Transverse colon (tissue), 3 donors: ENCODE measurements at regions not wholly inside any gene's neighbourhood (a gene's known extent, or its start where the extent isn't known, plus 50 kb on each side); places are given as distances from the start of the nearest gene placed in this dataset.

ENCODE experiments used
- CTCF ChIP-seq, 5 experiments: fragments of 200-600 bp in 3 of 5; fragments of 450-650 bp in 2 of 5; sonication (generic) in 3 of 5; IDR thresholded peaks; 1 replicate in 2 of 5; 2 replicates in 3 of 5; pipeline ENCODE4 v1.5.1; 2016 to 2017; ENCODE audit warnings: antibody characterized with exemption in 5 of 5, inconsistent platforms in 3 of 5, mild to moderate bottlenecking in 2 of 5, moderate library complexity in 1 of 5
- EP300 ChIP-seq: sonication (generic); formaldehyde crosslinking; IDR thresholded peaks from one replicate; pipeline ENCODE4 v1.6.1; 2017; ENCODE audit warnings: antibody characterized with exemption, low read depth

- no peak for TF ChIP-seq EP300
- TF ChIP-seq CTCF (IDR thresholded peaks at IDR 0.05), result no peak
These were observed 64.2 kb upstream of the SLC12A2 start for GRCh38 chr5:128019391-128019790.
